ENCODE measurements at regions not wholly inside any gene's neighbourhood (a gene's known extent, or its start where the extent isn't known, plus 50 kb on each side); places are given as distances from the start of the nearest gene placed in this dataset.

GRCh38 chr5:26791433-26791832, 247.0 kb downstream of the CDH9 start:
- Mint-ChIP-seq H3K9me3 (no peaks in the 10 kb centered on the region; a peak in 1 of 5 replicates), H3K36me3 (ENCODE audit: insufficient read depth in 1 of 3, low read depth in 3 of 3) (no peaks in the 10 kb centered on the region; a peak in 1 of 7 replicates), H3K27ac (0 out of 7 replicates have a peak overlapping the region, but pooled peaks of 1 of the 3 experiments have one; percentile 82), H3K4me3 (no peak overlapping the region), H3K27me3 (ENCODE audit: low read depth) (no peaks in the 10 kb centered on the region), H3K4me1 (0 out of 4 replicates have a peak, but pooled peaks cover 0 to 2% of the 10 kb centered on the region in 2 experiments)
- no peak overlapping the region for H2AFZ ChIP-seq (ENCODE audit: low read length)
- no peak overlapping the region for H3K27ac ChIP-seq (ENCODE audit: insufficient read length, low read depth, low read length)
- H3K14ac ChIP-seq (ENCODE audit: insufficient read depth, low read length): no peak overlapping the region
- H4K8ac ChIP-seq (replicated peaks; ENCODE audit: insufficient read length, low read depth, low read length): no peak overlapping the region
- H2BK20ac ChIP-seq (ENCODE audit: low read depth, low read length, poor library complexity, severe bottlenecking): no peak overlapping the region
- H3K56ac ChIP-seq (ENCODE audit: insufficient read length, low read depth, low read length): no peak overlapping the region
- H3K79me2 ChIP-seq (ENCODE audit: insufficient read depth, low read length): no peaks in the 10 kb centered on the region
- H2BK120ac ChIP-seq (ENCODE audit: low read depth, low read length, poor library complexity, severe bottlenecking): no peak overlapping the region
- WGBS (ENCODE audit: extremely low coverage, insufficient read length, low lambda C conversion rate): no CpG with 5 or more reads among the region's 1 CpG
- H3K9ac ChIP-seq (ENCODE audit: extremely low read depth, insufficient read length, low read length): no peak overlapping the region
- H3K27me3 ChIP-seq (ENCODE audit: insufficient read depth, low read length): no peaks in the 10 kb centered on the region
- no peak overlapping the region for H3K23ac ChIP-seq (ENCODE audit: insufficient read length, low read depth, low read length)
- H3K4me2 ChIP-seq (ENCODE audit: insufficient read depth, insufficient read length, low read length): no peak overlapping the region
- no peak overlapping the region for H4K91ac ChIP-seq (ENCODE audit: insufficient read length, low read depth, low read length)
- TF ChIP-seq CTCF (conservative IDR thresholded peaks at IDR 0.05): no peak
- no peak overlapping the region for H3T11ph ChIP-seq (ENCODE audit: low read length)
- no peak overlapping the region for H2AK5ac ChIP-seq (ENCODE audit: insufficient read length, low read length)
- no peak overlapping the region for H2BK12ac ChIP-seq (ENCODE audit: insufficient read length, low read depth, low read length)
- no peaks in the 10 kb centered on the region for H3K9me3 ChIP-seq (ENCODE audit: control insufficient read depth, low read depth, low read length)
- H3K18ac ChIP-seq (ENCODE audit: insufficient read length, low read depth, low read length): no peak overlapping the region
- no peak overlapping the region for H4K5ac ChIP-seq (ENCODE audit: insufficient read length, low read depth, low read length)
- no peak overlapping the region for H2BK15ac ChIP-seq (ENCODE audit: low read depth, low read length)
- no peaks in the 10 kb centered on the region for H3K79me1 ChIP-seq (ENCODE audit: insufficient read depth, low read depth, low read length, poor library complexity, severe bottlenecking)
- no peaks in the 10 kb centered on the region for H3K23me2 ChIP-seq (ENCODE audit: insufficient read length, low read depth, low read length, poor library complexity, severe bottlenecking)
- no peaks in the 10 kb centered on the region for H4K20me1 ChIP-seq (ENCODE audit: control insufficient read depth, insufficient read depth, insufficient read length)
- DNase-seq: no peak
- H3K4me1 ChIP-seq (ENCODE audit: insufficient read depth, low read length): no peaks in the 10 kb centered on the region
- H2BK5ac ChIP-seq (ENCODE audit: insufficient read length, low read length): no peak overlapping the region
- no peak overlapping the region for H3K4ac ChIP-seq (ENCODE audit: low read depth, low read length)
